ENCODE measurements at regions not wholly inside any gene's neighbourhood (a gene's known extent, or its start where the extent isn't known, plus 50 kb on each side); places are given as distances from the start of the nearest gene placed in this dataset.
"Not testable (repeated sequence)": the region's sequence is repeated elsewhere in the genome, so short reads cannot be mapped to it uniquely, and the experiment has no call there.

GRCh38 chr2:101645886-101646285 is 51.6 kb upstream of the MAP4K4 start:
- DNase-seq: not testable (repeated sequence)

DNA sequence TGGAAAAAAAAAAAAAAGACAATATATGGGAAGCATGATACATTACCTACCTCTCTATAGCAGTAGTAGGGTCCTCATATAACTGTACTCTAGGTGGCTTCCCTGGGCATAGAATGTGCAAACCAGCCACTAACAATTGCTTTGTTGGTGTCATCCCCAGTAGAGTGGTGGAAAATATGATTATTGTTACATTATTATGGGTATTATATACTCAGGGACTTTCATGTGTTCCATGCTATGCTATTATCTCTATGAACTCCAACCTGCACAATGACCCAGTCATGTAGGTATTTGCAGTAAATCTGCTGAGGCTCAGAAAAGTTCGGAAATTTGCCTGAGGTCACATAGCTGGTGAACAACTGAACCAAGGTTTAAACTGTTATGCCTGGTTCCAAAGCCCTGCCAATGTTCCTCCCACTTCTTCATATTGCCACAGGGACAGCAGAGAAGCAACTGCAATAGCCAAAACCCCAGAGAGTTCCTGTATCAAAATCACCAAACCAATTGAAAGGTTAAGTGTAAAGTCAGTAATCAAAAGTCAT is 52.6 kb upstream of the MAP4K4 start:
- no peak for DNase-seq

- DNase-seq: no peak
Observed at GRCh38 chr2:101643004-101643524, 54.4 kb upstream of the MAP4K4 start.

DNA sequence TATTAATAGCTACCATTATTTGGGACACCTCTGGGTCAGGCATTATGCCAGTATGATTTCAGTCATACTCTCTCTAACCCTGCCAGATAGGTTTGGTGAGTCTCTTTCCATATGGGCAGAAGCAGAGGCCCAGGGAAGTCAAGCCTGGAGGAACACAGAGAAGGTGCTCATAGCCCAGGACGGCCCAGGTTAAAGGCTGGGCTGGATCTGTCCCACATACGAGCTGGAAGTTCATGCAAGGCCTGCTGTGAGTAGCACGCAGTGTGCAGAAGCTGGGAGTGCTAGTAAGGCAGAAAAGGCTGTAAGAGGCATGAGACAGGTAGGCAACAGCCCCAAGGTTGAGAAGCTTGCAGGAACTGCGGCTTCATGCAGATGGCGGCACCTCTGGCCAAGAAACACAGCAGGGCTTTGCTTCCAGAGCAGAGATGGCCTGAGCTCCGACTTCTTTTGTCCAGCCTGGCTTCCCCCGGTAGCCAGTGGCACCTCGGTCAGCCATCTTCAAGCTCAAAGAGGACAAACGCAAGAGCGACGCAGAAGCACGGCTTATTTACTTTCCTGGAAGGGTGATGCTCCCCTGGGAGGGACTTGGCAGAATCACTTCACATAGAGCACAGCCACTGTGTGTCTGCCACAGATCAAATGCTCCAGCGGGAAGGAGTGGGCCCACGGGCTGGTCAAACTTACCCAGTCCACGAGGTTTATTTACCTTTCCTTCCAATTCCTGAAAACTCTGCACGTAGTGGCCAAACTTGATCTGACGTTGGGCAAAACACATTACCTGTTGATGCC is 58.5 kb upstream of the MAP4K4 start:
- no peak for DNase-seq

DNA sequence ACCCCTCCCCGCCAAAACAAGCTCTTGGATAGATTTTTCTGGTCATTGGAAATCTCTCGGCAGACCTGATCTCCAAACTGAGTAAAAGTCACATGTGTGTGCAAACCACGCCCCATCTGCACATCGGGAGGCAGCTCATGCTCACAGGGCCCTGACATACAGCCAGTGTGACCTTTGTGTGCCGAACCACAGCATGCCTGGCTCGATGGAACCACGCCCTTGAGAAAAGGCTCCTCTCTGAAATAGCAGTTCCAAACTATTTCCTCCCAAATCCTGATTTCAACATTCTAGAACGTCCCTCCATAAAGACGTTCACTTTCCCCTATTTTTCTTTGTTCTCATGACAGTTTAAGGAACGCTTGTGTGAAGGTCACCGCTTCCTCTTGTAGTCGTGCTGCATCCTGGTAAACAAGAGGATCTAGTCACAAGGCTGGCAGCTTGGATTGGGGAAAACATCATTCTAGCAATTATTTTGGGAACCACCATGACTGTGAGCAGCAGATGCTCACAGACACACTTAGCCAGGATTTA is 59.3 kb upstream of the MAP4K4 start:
- DNase-seq: no peak

- DNase-seq: peak; percentile 45
Observed at GRCh38 chr2:101630224-101630949, 67.1 kb upstream of the MAP4K4 start.

GRCh38 chr2:101628030-101628392 is 69.5 kb upstream of the MAP4K4 start:
- DNase-seq: no peak

GRCh38 chr2:101627285-101628029 is 70.0 kb upstream of the MAP4K4 start:
- no peak for DNase-seq

GRCh38 chr2:101625814-101626213 is 71.7 kb upstream of the MAP4K4 start:
- not testable (repeated sequence) for DNase-seq

- DNase-seq: no peak
Observed at GRCh38 chr2:101625387-101625786, 72.1 kb upstream of the MAP4K4 start.

- no peak for DNase-seq
Observed at GRCh38 chr2:101624706-101625332, 72.7 kb upstream of the MAP4K4 start.

GRCh38 chr2:101623031-101623521 is 74.4 kb upstream of the MAP4K4 start:
- no peak for DNase-seq

DNA sequence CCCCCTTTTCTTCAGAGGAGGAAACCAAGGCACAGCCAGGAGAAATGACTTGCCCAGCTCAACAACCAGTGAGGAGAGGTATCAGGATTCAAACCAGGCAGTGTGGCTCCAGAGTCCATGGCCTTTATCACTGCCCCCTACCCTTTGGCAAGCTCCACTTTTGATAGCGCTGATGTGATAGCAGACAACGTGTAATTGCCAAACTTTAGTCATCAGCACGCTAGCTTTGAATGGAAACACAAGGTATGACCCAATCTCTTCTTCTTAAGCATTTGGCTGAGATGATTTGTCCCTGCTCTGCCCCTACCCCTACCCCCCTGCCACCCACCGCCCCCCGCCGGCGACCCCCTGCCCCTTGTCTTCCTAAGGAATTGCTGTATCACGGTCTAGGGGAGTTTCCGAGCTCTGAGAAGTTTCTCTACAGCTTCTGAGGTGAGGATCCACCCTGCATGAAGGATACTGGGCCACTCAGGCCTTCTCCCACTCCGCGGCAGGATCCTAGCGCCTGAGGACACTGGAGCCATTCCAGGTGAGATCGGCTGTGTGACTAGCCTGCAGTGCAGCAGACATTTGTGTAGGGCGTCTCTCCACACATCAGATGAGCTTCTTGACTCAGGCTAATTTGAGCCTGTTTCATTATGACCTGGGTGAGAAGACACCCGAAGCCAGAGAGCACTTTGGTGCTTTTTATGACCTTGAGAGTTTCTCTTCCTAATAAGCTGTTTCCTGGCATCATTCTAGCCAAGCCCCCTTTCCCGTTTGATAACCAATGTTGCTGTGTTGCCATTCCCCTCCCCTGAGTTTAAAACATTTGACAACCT is 75.1 kb upstream of the MAP4K4 start:
- DNase-seq: no peak

DNA sequence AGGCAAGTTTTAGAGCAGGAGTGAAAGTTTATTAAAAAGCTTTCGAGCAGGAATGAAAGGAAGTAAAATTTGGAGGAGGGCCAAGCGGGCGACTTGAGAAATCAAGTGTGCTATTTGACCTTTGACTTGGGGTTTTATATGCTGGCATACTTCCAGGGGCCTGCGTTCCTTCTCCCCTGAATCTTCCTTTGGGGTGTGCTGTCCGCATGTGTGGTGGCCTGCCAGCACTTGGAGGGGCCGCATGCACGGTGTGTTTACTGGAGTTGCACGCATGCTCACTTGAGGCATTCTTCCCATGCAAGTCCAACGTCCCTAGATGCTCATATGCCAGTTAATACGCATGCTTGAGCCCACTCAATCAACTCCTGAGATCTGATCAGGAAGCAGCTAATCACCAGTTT is 78.3 kb upstream of the MAP4K4 start:
- no peak for DNase-seq

DNA sequence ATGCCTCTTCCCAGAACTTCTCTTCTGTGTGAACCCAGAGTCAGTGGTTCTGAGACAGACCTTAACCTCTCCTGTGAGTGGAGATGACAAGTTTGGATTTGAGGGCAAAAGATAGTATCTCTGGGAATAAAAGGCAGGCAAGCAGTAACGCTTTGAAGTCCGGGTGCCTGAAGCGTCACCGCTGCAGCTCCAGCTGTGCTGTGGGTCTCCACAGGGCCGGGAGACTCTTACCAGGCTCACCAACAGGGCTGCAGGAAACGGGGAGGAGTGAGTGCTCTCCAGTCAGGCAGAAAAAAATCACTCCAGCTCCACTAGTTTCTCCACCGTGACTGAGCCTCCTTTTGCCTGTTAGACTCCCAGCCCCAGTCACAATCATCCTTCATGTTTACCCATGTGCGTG is 79.7 kb upstream of the MAP4K4 start:
- no peak for DNase-seq

- no peak for DNase-seq
Observed at GRCh38 chr2:101617188-101617587, 80.3 kb upstream of the MAP4K4 start.

GRCh38 chr2:101614127-101614759 is 83.3 kb upstream of the MAP4K4 start:
- DNase-seq: no peak

DNA sequence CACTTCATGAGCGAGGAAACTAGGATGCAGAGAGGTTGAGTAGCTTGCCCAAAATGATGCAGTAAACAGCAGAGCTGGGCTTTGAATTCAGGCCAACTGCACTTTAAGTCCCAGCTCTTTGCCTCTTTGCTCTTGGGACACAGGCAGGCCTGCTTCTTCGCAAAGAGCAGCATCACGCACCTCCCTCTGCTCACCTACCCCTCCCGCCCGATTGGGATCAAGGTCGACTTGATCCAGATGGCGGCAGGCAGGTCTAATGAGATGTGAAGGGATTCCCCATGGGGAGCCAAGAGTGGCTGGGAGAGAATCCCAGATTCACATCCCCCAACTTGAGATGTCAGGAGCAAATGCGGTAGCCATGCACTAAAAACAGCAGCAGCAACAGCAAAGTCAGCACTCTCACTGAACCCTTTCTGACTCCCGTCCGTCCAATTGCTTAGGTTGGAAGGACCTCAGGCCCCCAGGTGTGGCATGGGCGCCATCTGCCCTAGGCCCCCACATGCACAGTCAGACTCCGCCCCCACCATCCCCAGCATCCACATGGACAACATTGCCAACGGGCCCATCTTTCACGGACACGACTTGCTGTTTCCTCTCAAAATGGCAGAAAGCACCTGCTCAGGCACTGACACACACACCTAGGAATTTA is 84.3 kb upstream of the MAP4K4 start:
- DNase-seq: peak; percentile 97

- no peak for DNase-seq
Observed at GRCh38 chr2:101612019-101612418, 85.5 kb upstream of the MAP4K4 start.

GRCh38 chr2:101610750-101611315 is 86.7 kb upstream of the MAP4K4 start:
- no peak for DNase-seq
